ENCODE measurements at regions not wholly inside any gene's neighbourhood (a gene's known extent, or its start where the extent isn't known, plus 50 kb on each side); places are given as distances from the start of the nearest gene placed in this dataset.
"Not testable (repeated sequence)": the region's sequence is repeated elsewhere in the genome, so short reads cannot be mapped to it uniquely, and the experiment has no call there.

DNA sequence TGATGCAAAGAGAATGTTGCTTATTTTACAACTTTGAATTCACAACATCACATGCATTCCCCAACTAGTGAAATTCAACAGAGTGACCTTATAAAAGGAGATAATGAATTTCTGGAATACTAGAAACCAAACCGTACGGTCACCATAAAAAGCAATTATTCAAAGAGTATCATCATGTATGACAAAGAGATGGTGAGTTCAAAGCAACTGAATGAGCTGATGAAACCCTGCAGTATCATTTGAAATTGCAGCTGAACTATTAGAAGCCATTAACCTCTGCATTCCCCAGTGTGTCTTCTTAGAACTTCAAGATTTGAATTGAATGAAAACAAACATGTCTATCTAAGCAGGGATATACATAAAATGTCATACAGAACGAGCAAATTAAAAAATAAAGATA lies 172.4 kb downstream of the SLITRK2 start:
- Mint-ChIP-seq H3K36me3 (no peaks in the 10 kb centered on the region), H3K27ac (no peak overlapping the region), H3K9me3 (peaks cover 0 to 11% (median 2%) of the 10 kb centered on the region in 7 donors), H3K4me1 (no peaks in the 10 kb centered on the region), H3K4me3 (no peak overlapping the region), H3K27me3 (no peaks in the 10 kb centered on the region)
- Histone ChIP-seq H3K9me3 (ENCODE audit: control insufficient read depth in 2 of 2, low read length in 2 of 2) (no peaks in the 10 kb centered on the region), H3K27me3 (ENCODE audit: control insufficient read depth, insufficient read depth, low read length) (no peaks in the 10 kb centered on the region), H3K4me1 (ENCODE audit: control insufficient read depth, insufficient read depth, low read length, poor library complexity, severe bottlenecking) (no peaks in the 10 kb centered on the region), H3K4me3 (ENCODE audit: low read depth, low read length) (no peak overlapping the region), H3K27ac (ENCODE audit: insufficient read depth, low read length, poor library complexity, severe bottlenecking) (no peak overlapping the region), H3K36me3 (ENCODE audit: control insufficient read depth, insufficient read depth, low read length) (no peaks in the 10 kb centered on the region)
- ATAC-seq (ENCODE audit: low read depth in 2 of 2) (no peak), DNase-seq (no peak)

DNA sequence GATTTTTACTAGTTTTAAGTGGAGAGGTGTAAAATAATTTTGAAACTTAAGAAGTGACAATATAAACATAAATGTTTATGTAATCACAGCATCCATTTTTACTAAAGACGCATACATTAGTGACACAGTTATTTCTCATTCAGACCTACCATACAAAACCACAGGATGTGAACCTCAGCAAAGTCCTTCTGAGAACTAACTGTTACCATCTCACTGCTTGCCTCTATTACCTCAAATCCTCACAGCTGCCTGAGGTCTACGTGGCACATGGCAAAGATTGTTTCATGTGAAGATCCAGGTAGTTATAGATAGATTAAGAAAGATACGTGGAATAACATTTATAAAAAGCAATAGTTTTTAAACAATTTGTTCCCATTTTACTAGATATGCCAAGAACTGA lies 189.0 kb downstream of the SLITRK2 start:
- Histone ChIP-seq H3K36me3 (ENCODE audit: control insufficient read depth, insufficient read depth, low read length) (no peaks in the 10 kb centered on the region), H3K27ac (ENCODE audit: insufficient read depth, low read length, poor library complexity, severe bottlenecking) (no peak overlapping the region), H3K4me1 (ENCODE audit: control insufficient read depth, insufficient read depth, low read length, poor library complexity, severe bottlenecking) (no peaks in the 10 kb centered on the region), H3K9me3 (ENCODE audit: control insufficient read depth in 2 of 2, low read length in 2 of 2) (no peaks in the 10 kb centered on the region), H3K4me3 (ENCODE audit: low read depth, low read length) (no peak overlapping the region), H3K27me3 (ENCODE audit: control insufficient read depth, insufficient read depth, low read length) (no peaks in the 10 kb centered on the region)
- ATAC-seq (ENCODE audit: low read depth in 2 of 2) (no peak), DNase-seq (no peak)
- H3K36me3 Mint-ChIP-seq = no peaks in the 10 kb centered on the region
- H3K4me1 Mint-ChIP-seq = no peaks in the 10 kb centered on the region
- H3K4me3 Mint-ChIP-seq = no peak overlapping the region
- no peaks in the 10 kb centered on the region for H3K27me3 Mint-ChIP-seq
- H3K9me3 Mint-ChIP-seq = peaks cover 0 to 5% (median 0%) of the 10 kb centered on the region in 7 donors
- no peak overlapping the region for H3K27ac Mint-ChIP-seq

DNA sequence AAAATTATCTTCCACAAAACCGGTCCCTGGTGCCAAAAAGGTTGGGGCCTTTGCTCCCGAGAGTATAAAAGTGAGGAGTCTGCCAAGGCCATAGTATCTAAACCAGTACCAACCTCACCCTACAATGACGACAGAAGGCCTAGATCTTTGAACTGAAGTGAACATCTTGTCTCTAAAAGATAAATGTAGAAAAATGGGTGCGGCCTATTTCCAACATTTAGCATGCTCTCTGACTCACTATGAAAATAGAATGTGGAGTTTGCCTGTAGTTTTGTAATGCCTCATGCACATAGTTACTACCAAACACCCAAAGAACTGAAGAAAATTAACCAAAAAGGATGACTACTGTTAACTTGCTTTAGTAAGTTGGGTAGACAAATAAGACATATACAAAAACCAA lies 218.4 kb downstream of the SLITRK2 start:
- no peaks in the 10 kb centered on the region for H3K36me3 Mint-ChIP-seq
- no peak overlapping the region for H3K4me3 ChIP-seq (ENCODE audit: low read depth, low read length)

DNA sequence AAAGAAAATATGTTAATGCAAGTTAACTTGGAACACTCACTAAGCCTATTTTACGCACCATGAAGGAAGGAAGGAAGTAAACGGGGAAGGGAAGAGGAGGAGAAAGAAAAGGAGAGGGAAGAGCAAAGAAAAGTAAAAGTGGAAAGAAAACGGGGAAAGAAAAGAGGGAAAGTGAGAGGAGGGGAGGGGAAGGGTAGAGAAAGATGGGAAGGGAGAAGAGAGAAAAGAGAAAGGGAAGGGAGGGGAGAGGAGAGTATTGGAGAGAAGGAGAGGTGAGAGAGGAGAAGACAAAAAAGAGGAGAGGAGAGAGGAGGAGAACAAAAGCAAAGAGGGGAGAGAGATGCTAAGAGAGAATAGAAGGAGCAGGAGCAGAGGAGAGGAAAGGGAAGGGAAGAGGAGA lies 224.1 kb downstream of the SLITRK2 start:
- no peaks in the 10 kb centered on the region for H3K27me3 ChIP-seq (ENCODE audit: control insufficient read depth, insufficient read depth, low read length)
- no peaks in the 10 kb centered on the region for H3K36me3 Mint-ChIP-seq
- no peak for ATAC-seq (ENCODE audit: low read depth in 2 of 2)

More for the DNA sequence above, 218.4 kb downstream of the SLITRK2 start:
- H3K4me3 Mint-ChIP-seq = no peak overlapping the region
- H3K9me3 Mint-ChIP-seq = peaks cover 0 to 5% (median under 1%) of the 10 kb centered on the region in 7 donors
- DNase-seq (no peak), ATAC-seq (ENCODE audit: low read depth in 2 of 2) (no peak)
- no peak overlapping the region for H3K27ac Mint-ChIP-seq
- H3K4me1 Mint-ChIP-seq = no peaks in the 10 kb centered on the region
- no peaks in the 10 kb centered on the region for H3K27me3 Mint-ChIP-seq
- no peaks in the 10 kb centered on the region for H3K36me3 ChIP-seq (ENCODE audit: control insufficient read depth, insufficient read depth, low read length)
- no peaks in the 10 kb centered on the region for H3K27me3 ChIP-seq (ENCODE audit: control insufficient read depth, insufficient read depth, low read length)
- no peaks in the 10 kb centered on the region for H3K9me3 ChIP-seq (ENCODE audit: control insufficient read depth in 2 of 2, low read length in 2 of 2)
- no peaks in the 10 kb centered on the region for H3K4me1 ChIP-seq (ENCODE audit: control insufficient read depth, insufficient read depth, low read length, poor library complexity, severe bottlenecking)
- H3K27ac ChIP-seq (ENCODE audit: insufficient read depth, low read length, poor library complexity, severe bottlenecking) = no peak overlapping the region

DNA sequence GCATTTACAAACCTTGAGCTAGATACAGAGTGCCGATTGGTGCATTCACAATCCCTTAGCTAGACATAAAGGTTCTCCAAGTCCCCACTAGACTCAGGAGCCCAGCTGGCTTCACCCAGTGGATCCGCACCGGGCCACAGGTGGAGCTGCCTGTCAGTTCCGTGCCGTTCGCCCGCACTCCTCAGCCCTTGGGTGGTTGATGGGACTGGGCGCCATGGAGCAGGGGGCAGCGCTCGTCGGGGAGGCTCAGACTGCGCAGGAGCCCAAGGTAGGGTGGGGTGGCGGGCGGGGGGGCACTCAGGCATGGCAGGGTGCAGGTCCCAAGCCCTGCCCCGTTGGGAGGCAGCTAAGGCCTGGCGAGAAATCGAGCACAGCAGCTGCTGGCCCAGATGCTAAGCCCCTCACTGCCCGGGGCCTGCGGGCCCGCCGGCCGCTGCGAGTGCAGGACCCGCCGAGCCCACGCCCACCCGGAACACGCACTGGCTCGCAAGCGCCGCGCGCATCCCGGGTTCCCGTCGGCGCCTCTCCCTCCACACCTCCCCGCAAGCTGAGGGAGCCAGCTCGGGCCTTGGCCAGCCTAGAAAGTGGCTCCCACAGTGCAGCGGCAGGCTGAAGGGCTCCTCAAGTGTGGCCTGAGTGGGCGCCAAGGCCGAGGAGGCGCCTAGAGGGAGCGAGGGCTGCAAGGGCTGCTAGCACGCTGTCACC lies 228.5 kb downstream of the SLITRK2 start:
- not testable (repeated sequence) for ATAC-seq (ENCODE audit: low read depth in 2 of 2)

More for the DNA sequence above, 224.1 kb downstream of the SLITRK2 start:
- Mint-ChIP-seq H3K27ac (no peak overlapping the region), H3K27me3 (no peaks in the 10 kb centered on the region), H3K9me3 (peaks cover 0 to 5% (median 1%) of the 10 kb centered on the region in 7 donors), H3K4me3 (no peak overlapping the region), H3K4me1 (no peaks in the 10 kb centered on the region)
- Histone ChIP-seq H3K4me1 (ENCODE audit: control insufficient read depth, insufficient read depth, low read length, poor library complexity, severe bottlenecking) (no peaks in the 10 kb centered on the region), H3K4me3 (ENCODE audit: low read depth, low read length) (no peak overlapping the region), H3K9me3 (ENCODE audit: control insufficient read depth in 2 of 2, low read length in 2 of 2) (no peaks in the 10 kb centered on the region), H3K36me3 (ENCODE audit: control insufficient read depth, insufficient read depth, low read length) (no peaks in the 10 kb centered on the region), H3K27ac (ENCODE audit: insufficient read depth, low read length, poor library complexity, severe bottlenecking) (no peak overlapping the region)
- no peak for DNase-seq

DNA sequence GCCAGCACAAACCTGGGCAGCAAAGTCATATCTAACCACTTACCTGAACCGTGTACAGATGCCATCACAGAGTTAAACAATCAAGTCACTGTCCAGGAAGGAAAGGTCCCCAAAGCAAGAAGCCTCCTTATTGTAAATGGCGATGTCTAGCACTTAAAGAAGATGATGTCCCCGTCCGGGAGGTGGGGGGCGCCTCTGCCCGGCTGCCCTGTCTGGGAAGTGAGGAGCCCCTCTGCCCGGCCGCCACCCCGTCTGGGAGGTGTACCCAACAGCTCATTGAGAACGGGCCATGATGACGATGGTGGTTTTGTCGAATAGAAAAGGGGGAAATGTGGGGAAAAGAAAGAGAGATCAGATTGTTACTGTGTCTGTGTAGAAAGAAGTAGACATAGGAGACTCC lies 231.9 kb downstream of the SLITRK2 start:
- not testable (repeated sequence) for H3K4me1 ChIP-seq (ENCODE audit: control insufficient read depth, insufficient read depth, low read length, poor library complexity, severe bottlenecking); H3K9me3 ChIP-seq (ENCODE audit: control insufficient read depth in 2 of 2, low read length in 2 of 2); H3K27me3 ChIP-seq (ENCODE audit: control insufficient read depth, insufficient read depth, low read length); H3K4me3 Mint-ChIP-seq; H3K27ac ChIP-seq (ENCODE audit: insufficient read depth, low read length, poor library complexity, severe bottlenecking); ATAC-seq (ENCODE audit: low read depth in 2 of 2); H3K4me3 ChIP-seq (ENCODE audit: low read depth, low read length); H3K4me1 Mint-ChIP-seq; H3K27ac Mint-ChIP-seq; H3K27me3 Mint-ChIP-seq; H3K36me3 Mint-ChIP-seq; H3K9me3 Mint-ChIP-seq; H3K36me3 ChIP-seq (ENCODE audit: control insufficient read depth, insufficient read depth, low read length); DNase-seq

More for the DNA sequence above, 228.5 kb downstream of the SLITRK2 start:
- not testable (repeated sequence) for H3K27me3 Mint-ChIP-seq; H3K9me3 ChIP-seq (ENCODE audit: control insufficient read depth in 2 of 2, low read length in 2 of 2); H3K36me3 Mint-ChIP-seq; H3K36me3 ChIP-seq (ENCODE audit: control insufficient read depth, insufficient read depth, low read length); H3K27ac ChIP-seq (ENCODE audit: insufficient read depth, low read length, poor library complexity, severe bottlenecking); H3K4me1 Mint-ChIP-seq; H3K4me3 ChIP-seq (ENCODE audit: low read depth, low read length); H3K4me1 ChIP-seq (ENCODE audit: control insufficient read depth, insufficient read depth, low read length, poor library complexity, severe bottlenecking); H3K9me3 Mint-ChIP-seq; H3K27ac Mint-ChIP-seq; H3K27me3 ChIP-seq (ENCODE audit: control insufficient read depth, insufficient read depth, low read length); H3K4me3 Mint-ChIP-seq; DNase-seq

DNA sequence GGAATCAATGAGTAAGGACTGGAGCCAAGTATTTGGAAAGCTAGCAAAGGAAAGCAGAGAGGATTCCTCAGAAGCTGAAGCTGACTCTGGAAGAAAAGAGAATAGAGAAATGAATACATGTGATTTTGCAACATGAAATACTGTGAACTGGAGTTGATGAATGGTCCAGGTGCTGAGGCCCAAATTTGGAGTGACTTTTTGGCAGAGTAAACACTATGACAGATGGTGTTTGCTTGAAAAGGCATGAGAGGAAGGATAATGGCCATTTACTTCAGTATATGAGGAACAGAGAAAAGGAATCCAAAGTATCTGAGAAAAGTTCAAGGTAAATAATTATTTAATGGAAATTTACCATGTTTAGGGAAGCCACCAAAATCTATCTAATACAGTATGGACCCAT lies 236.7 kb downstream of the SLITRK2 start:
- no peak overlapping the region for H3K27ac ChIP-seq (ENCODE audit: insufficient read depth, low read length, poor library complexity, severe bottlenecking)
- Mint-ChIP-seq H3K4me1 (no peaks in the 10 kb centered on the region), H3K27ac (no peak overlapping the region), H3K36me3 (no peaks in the 10 kb centered on the region), H3K27me3 (no peaks in the 10 kb centered on the region), H3K9me3 (peaks cover 0 to 5% (median 0%) of the 10 kb centered on the region in 7 donors), H3K4me3 (no peak overlapping the region)
- H3K4me1 ChIP-seq (ENCODE audit: control insufficient read depth, insufficient read depth, low read length, poor library complexity, severe bottlenecking) = no peaks in the 10 kb centered on the region
- no peaks in the 10 kb centered on the region for H3K27me3 ChIP-seq (ENCODE audit: control insufficient read depth, insufficient read depth, low read length)
- H3K36me3 ChIP-seq (ENCODE audit: control insufficient read depth, insufficient read depth, low read length) = no peaks in the 10 kb centered on the region
- DNase-seq (no peak), ATAC-seq (ENCODE audit: low read depth in 2 of 2) (no peak)
- H3K4me3 ChIP-seq (ENCODE audit: low read depth, low read length) = no peak overlapping the region
- H3K9me3 ChIP-seq (ENCODE audit: control insufficient read depth in 2 of 2, low read length in 2 of 2) = no peaks in the 10 kb centered on the region

DNA sequence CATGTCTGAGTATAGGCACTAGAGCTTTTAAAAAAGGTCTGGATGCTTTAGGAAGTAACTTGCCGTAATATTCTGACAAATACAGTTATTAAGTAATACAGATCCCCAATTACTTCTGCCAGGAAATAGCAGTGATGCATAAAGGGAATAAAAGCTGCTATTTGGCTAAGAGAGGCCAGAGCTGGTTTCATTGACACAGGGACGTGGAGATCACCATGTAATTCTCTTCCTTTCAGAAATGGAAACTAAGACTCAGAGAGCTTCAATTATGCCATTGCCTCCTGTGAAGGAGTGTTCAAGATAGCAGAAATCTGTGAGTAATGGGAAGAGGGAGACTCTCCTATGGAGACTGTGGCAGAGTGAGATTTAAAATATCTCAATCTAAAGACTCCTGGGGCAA lies 238.1 kb downstream of the SLITRK2 start:
- Mint-ChIP-seq H3K4me3 (no peak overlapping the region), H3K27ac (no peak overlapping the region), H3K4me1 (no peaks in the 10 kb centered on the region), H3K36me3 (no peaks in the 10 kb centered on the region), H3K9me3 (peaks cover 0 to 8% (median 0%) of the 10 kb centered on the region in 7 donors), H3K27me3 (no peaks in the 10 kb centered on the region)
- Histone ChIP-seq H3K27me3 (ENCODE audit: control insufficient read depth, insufficient read depth, low read length) (no peaks in the 10 kb centered on the region), H3K4me3 (ENCODE audit: low read depth, low read length) (no peak overlapping the region), H3K36me3 (ENCODE audit: control insufficient read depth, insufficient read depth, low read length) (no peaks in the 10 kb centered on the region), H3K27ac (ENCODE audit: insufficient read depth, low read length, poor library complexity, severe bottlenecking) (no peak overlapping the region), H3K9me3 (ENCODE audit: control insufficient read depth in 2 of 2, low read length in 2 of 2) (no peaks in the 10 kb centered on the region), H3K4me1 (ENCODE audit: control insufficient read depth, insufficient read depth, low read length, poor library complexity, severe bottlenecking) (no peaks in the 10 kb centered on the region)
- ATAC-seq (ENCODE audit: low read depth in 2 of 2) = no peak
- no peak for DNase-seq
